IMR-90 (cell line): ENCODE measurements at regions not wholly inside any gene's neighbourhood (a gene's known extent, or its start where the extent isn't known, plus 50 kb on each side); places are given as distances from the start of the nearest gene placed in this dataset.

Experiments used
- BHLHE40 ChIP-seq: fragments of 150-350 bp; IDR thresholded peaks from 2 replicates; pipeline ENCODE4 v1.6.1; 2016; ENCODE audit warnings: mild to moderate bottlenecking, low read depth, low read length
- CEBPB ChIP-seq: IDR thresholded peaks from 2 replicates; pipeline ENCODE4 v1.6.1; 2012; ENCODE audit warnings: low read depth, low read length, improper control_type of control experiment
- CHD1 ChIP-seq: IDR thresholded peaks from 2 replicates; pipeline ENCODE4 v1.6.1; 2012; ENCODE audit warnings: low read depth, low read length, improper control_type of control experiment
- FOS ChIP-seq: fragments of 150-350 bp; IDR thresholded peaks from 2 replicates; pipeline ENCODE4 v1.6.1; 2016; ENCODE audit warnings: low read depth, low read length
- MAFK ChIP-seq: IDR thresholded peaks from 2 replicates; pipeline ENCODE4 v1.6.1; 2012; ENCODE audit warnings: low read depth, low read length, improper control_type of control experiment
- MXI1 ChIP-seq: IDR thresholded peaks from 2 replicates; pipeline ENCODE4 v1.6.1; 2012; ENCODE audit warnings: low read depth, mild to moderate bottlenecking, low read length, moderate library complexity, borderline replicate concordance
- POLR2A ChIP-seq: IDR thresholded peaks from 2 replicates; pipeline ENCODE4 v1.6.1; 2012; ENCODE audit warnings: mild to moderate bottlenecking, low read depth, low read length
- RAD21 ChIP-seq: IDR thresholded peaks from 2 replicates; pipeline ENCODE4 v1.6.1; 2012; ENCODE audit warnings: low read length, improper control_type of control experiment
- RCOR1 ChIP-seq: IDR thresholded peaks from 2 replicates; pipeline ENCODE4 v1.6.1; 2012; ENCODE audit warnings: mild to moderate bottlenecking, low read length, improper control_type of control experiment; ENCODE audit not compliant: insufficient replicate concordance
- RFX5 ChIP-seq: IDR thresholded peaks from 2 replicates; pipeline ENCODE4 v1.8.0; 2012; ENCODE audit warnings: low read depth, mild to moderate bottlenecking, low read length, moderate library complexity
- SMC3 ChIP-seq: fragments of 150-350 bp; IDR thresholded peaks from 2 replicates; pipeline ENCODE4 v1.6.1; 2016; ENCODE audit warnings: low read depth, mild to moderate bottlenecking, antibody characterized with exemption, low read length, moderate library complexity
- TF ChIP-seq, protein P1 (sequence below): conservative IDR thresholded peaks from 2 replicates; pipeline ENCODE4 v1.5.1; 2012; ENCODE audit warnings: mild to moderate bottlenecking, low read depth, low read length, improper control_type of control experiment
- TF ChIP-seq, protein P2 (sequence below): fragments of 150-350 bp; IDR thresholded peaks from 2 replicates; pipeline ENCODE4 v1.6.1; 2017; ENCODE audit warnings: mild to moderate bottlenecking, antibody characterized with exemption, low read length, low read depth

DNA sequence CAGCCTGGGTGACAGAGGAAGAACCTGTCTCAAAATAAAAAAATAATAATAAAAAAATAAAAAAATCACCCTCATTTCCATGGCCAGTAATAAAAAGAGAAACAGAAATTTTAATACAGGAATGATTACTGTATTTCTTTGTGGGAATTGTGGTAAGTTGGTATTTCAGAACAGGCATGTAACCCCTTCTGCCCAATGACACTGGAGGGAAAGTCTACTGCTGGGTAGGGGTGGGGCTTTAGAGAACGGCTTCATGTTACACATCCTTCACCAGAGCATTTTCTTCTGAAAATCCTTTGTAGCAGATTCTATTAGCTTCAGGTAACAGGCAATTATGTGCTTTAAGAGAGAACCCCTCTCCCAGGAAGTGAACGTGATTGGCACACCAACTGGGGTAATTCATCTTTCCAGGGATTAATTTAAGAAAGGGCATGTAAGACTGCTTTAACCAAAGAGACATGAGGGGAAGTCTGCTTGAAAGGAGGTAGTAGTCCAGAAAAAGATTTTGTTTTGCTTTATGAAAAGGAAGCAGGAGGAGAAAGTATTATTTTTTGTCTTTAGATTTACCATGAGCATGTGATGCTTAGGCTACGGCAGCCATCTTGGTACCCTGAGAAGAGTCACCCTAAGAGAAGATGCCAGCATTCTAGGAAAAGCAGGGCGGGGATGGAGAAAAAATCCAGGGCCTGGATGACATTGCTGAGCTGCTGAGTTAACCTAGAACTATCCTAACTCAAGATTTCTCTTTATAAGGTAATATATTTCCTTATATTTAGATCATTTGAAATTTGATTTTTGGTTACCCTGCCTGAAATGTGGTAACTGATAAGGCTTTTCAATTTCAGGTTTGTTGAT is 57.7 kb upstream of the DPT start:
- TF ChIP-seq, protein P1, sequence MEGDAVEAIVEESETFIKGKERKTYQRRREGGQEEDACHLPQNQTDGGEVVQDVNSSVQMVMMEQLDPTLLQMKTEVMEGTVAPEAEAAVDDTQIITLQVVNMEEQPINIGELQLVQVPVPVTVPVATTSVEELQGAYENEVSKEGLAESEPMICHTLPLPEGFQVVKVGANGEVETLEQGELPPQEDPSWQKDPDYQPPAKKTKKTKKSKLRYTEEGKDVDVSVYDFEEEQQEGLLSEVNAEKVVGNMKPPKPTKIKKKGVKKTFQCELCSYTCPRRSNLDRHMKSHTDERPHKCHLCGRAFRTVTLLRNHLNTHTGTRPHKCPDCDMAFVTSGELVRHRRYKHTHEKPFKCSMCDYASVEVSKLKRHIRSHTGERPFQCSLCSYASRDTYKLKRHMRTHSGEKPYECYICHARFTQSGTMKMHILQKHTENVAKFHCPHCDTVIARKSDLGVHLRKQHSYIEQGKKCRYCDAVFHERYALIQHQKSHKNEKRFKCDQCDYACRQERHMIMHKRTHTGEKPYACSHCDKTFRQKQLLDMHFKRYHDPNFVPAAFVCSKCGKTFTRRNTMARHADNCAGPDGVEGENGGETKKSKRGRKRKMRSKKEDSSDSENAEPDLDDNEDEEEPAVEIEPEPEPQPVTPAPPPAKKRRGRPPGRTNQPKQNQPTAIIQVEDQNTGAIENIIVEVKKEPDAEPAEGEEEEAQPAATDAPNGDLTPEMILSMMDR: no peak
- TF ChIP-seq BHLHE40 (no peak), POLR2A (no peak), FOS (no peak), SMC3 (no peak), CEBPB (no peak), RCOR1 (no peak), RFX5 (no peak), RAD21 (no peak), MAFK (no peak), CHD1 (no peak), MXI1 (no peak)
- TF ChIP-seq, protein P2, sequence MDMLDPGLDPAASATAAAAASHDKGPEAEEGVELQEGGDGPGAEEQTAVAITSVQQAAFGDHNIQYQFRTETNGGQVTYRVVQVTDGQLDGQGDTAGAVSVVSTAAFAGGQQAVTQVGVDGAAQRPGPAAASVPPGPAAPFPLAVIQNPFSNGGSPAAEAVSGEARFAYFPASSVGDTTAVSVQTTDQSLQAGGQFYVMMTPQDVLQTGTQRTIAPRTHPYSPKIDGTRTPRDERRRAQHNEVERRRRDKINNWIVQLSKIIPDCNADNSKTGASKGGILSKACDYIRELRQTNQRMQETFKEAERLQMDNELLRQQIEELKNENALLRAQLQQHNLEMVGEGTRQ: no peak
